Midbrain (tissue), 1 donor: ENCODE measurements at regions not wholly inside any gene's neighbourhood (a gene's known extent, or its start where the extent isn't known, plus 50 kb on each side); places are given as distances from the start of the nearest gene placed in this dataset.
"Not testable (repeated sequence)": the region's sequence is repeated elsewhere in the genome, so short reads cannot be mapped to it uniquely, and the experiment has no call there.

ENCODE experiments used
- DNase-seq: peaks from one replicate; lab custom pipeline; 2025; lab: John Stamatoyannopoulos, UW

GRCh38 chr12:97005174-97005573, 98.1 kb downstream of the NEDD1 start:
- no peak for DNase-seq

GRCh38 chr12:97005646-97006045, 98.6 kb downstream of the NEDD1 start:
- DNase-seq: no peak

GRCh38 chr12:97006585-97006984, 99.5 kb downstream of the NEDD1 start:
- no peak for DNase-seq

- no peak for DNase-seq
Observed at GRCh38 chr12:97016163-97016562, 109.1 kb downstream of the NEDD1 start.

- DNase-seq: no peak
Observed at GRCh38 chr12:97017213-97017612, 110.2 kb downstream of the NEDD1 start.

GRCh38 chr12:97022536-97023230, 115.6 kb downstream of the NEDD1 start:
- DNase-seq: no peak

- no peak for DNase-seq
Observed at GRCh38 chr12:97024393-97024792, 117.3 kb downstream of the NEDD1 start.

GRCh38 chr12:97026901-97027300, 119.8 kb downstream of the NEDD1 start:
- no peak for DNase-seq

- DNase-seq: no peak
Observed at GRCh38 chr12:97027482-97027881, 120.4 kb downstream of the NEDD1 start.

GRCh38 chr12:97038131-97038530, 131.1 kb downstream of the NEDD1 start:
- no peak for DNase-seq

- DNase-seq: no peak
Observed at GRCh38 chr12:97038834-97039233, 131.8 kb downstream of the NEDD1 start.

GRCh38 chr12:97046901-97047300, 139.8 kb downstream of the NEDD1 start:
- no peak for DNase-seq

GRCh38 chr12:97047361-97047760, 140.3 kb downstream of the NEDD1 start:
- no peak for DNase-seq

GRCh38 chr12:97048421-97049035, 141.5 kb downstream of the NEDD1 start:
- DNase-seq: no peak

GRCh38 chr12:97050509-97050908, 143.5 kb downstream of the NEDD1 start:
- no peak for DNase-seq

GRCh38 chr12:97051341-97051740, 144.3 kb downstream of the NEDD1 start:
- no peak for DNase-seq

GRCh38 chr12:97061171-97061570, 154.1 kb downstream of the NEDD1 start:
- DNase-seq: no peak

GRCh38 chr12:97063292-97063935, 156.4 kb downstream of the NEDD1 start:
- DNase-seq: no peak

GRCh38 chr12:97075161-97075933, 168.3 kb downstream of the NEDD1 start:
- DNase-seq: no peak

- peak; percentile 0 for DNase-seq
Observed at GRCh38 chr12:97075934-97076630, 169.0 kb downstream of the NEDD1 start.

- DNase-seq: not testable (repeated sequence)
Observed at GRCh38 chr12:97076912-97077311, 169.9 kb downstream of the NEDD1 start.

GRCh38 chr12:97082029-97082428, 175.0 kb downstream of the NEDD1 start:
- no peak for DNase-seq
